CD1c-positive myeloid dendritic cell (primary cell): ENCODE measurements at regions not wholly inside any gene's neighbourhood (a gene's known extent, or its start where the extent isn't known, plus 50 kb on each side); places are given as distances from the start of the nearest gene placed in this dataset.

ENCODE experiments used
- DNase-seq: peaks from one replicate; pipeline ENCODE4 v3.0.0-alpha.2; 2016; ENCODE audit errors: extremely low spot score

GRCh38 chr5:34483442-34484033 lies 172.6 kb upstream of the RAI14 start:
- DNase-seq = no peak

- no peak for DNase-seq
Observed at GRCh38 chr5:34484216-34484920, 171.8 kb upstream of the RAI14 start.

GRCh38 chr5:34485768-34486030 lies 170.4 kb upstream of the RAI14 start:
- DNase-seq = no peak

- peak; percentile 83 for DNase-seq
Observed at GRCh38 chr5:34486160-34486848, 169.8 kb upstream of the RAI14 start.

- DNase-seq = no peak
Observed at GRCh38 chr5:34486849-34487158, 169.3 kb upstream of the RAI14 start.

- no peak for DNase-seq
Observed at GRCh38 chr5:34487159-34487879, 168.8 kb upstream of the RAI14 start.

- no peak for DNase-seq
Observed at GRCh38 chr5:34487956-34488355, 168.2 kb upstream of the RAI14 start.

GRCh38 chr5:34488984-34489383 lies 167.1 kb upstream of the RAI14 start:
- no peak for DNase-seq

GRCh38 chr5:34490506-34491250 lies 165.4 kb upstream of the RAI14 start:
- no peak for DNase-seq

- no peak for DNase-seq
Observed at GRCh38 chr5:34491251-34491620, 164.9 kb upstream of the RAI14 start.

- DNase-seq = peak; percentile 24
Observed at GRCh38 chr5:34494111-34494755, 161.9 kb upstream of the RAI14 start.

- no peak for DNase-seq
Observed at GRCh38 chr5:34495178-34495577, 160.9 kb upstream of the RAI14 start.

- no peak for DNase-seq
Observed at GRCh38 chr5:34496260-34496691, 159.9 kb upstream of the RAI14 start.

- DNase-seq = no peak
Observed at GRCh38 chr5:34496701-34497469, 159.2 kb upstream of the RAI14 start.

- DNase-seq = no peak
Observed at GRCh38 chr5:34497470-34497808, 158.7 kb upstream of the RAI14 start.

GRCh38 chr5:34498572-34498971 lies 157.6 kb upstream of the RAI14 start:
- DNase-seq = peak; percentile 82

GRCh38 chr5:34499001-34499734 lies 157.0 kb upstream of the RAI14 start:
- DNase-seq = peak; percentile 91

- peak; percentile 83 for DNase-seq
Observed at GRCh38 chr5:34500236-34500847, 155.8 kb upstream of the RAI14 start.

GRCh38 chr5:34501016-34501415 lies 155.1 kb upstream of the RAI14 start:
- DNase-seq = peak; percentile 92

- DNase-seq = no peak
Observed at GRCh38 chr5:34501840-34502239, 154.3 kb upstream of the RAI14 start.
